Activated CD4-positive, alpha-beta T cell treated with anti-CD3 and anti-CD28 coated beads, Interleukin-2, amount 50 U/mL, for 1 hour (primary cell): ENCODE measurements at regions not wholly inside any gene's neighbourhood (a gene's known extent, or its start where the extent isn't known, plus 50 kb on each side); places are given as distances from the start of the nearest gene placed in this dataset.

Source experiments
- DNase-seq: peaks from one replicate; pipeline ENCODE4 v3.0.0-alpha.2; 2020

- no peak for DNase-seq
These were observed 274.7 kb downstream of the MN1 start for GRCh38 chr22:27526901-27527300.

DNA sequence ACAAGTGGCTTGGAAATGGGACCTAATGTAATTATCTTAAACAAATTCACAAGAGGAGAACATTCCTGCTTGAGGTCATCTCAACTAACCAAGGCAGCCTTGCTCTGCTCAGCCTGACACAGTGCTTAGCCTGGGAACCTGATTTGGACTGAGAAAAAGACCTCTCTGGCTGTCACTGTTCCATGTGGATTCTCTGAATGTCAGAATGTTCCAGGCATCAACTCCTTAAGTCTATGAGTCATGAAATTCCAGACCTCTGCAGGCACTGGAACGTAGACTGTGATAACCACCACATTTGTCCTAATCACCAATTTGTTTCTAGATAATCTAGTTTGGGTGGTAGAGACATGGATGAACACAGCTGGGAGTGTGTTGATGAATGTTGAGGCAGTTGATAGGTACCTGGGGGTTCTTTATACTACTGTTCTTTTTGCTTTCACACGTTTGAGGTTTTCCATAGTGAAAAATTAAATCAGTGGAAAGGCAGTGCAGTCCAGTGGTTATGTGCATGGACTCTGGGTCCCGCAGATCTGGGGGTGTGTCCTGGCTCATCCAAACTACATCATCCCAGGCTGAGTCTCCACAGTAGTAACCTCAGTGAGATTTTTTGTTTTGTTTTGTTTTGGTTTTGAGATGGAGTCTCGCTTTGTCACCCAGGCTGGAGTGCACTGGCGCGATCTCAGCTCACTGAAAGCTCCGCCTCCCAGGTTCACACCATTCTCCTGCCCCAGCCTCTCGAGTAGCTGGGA, 269.6 kb downstream of the MN1 start:
- no peak for DNase-seq

DNA sequence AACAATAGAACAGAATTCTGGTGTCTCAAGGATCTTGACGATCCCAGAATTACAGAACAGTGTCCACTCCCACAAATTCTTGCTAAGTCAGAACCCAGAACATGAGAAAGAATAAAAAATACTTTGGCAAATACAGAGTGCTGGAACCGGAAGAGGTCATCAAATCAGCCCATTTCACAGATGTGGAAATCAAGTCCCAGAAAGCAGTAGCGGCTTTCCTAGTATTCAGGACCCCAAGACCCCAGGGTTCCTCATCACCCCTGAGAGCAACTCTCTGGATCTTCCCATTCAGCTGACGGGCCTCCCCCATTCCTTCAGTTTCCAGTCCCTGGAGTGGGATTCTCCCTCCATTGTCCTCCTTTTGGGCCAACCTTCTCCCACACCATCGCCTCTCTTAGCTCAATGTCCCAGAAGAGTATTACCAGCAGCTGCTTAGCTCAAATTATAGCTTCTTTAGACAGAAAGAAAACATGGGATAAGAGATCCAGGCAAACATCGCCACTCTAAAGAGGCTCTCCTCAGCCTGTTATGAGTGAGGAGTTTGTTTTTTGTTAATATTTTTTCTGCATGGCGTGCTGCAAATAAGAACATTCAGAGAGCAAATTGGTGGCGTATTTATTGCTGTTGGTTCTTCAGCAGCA, 268.3 kb downstream of the MN1 start:
- DNase-seq: no peak

DNA sequence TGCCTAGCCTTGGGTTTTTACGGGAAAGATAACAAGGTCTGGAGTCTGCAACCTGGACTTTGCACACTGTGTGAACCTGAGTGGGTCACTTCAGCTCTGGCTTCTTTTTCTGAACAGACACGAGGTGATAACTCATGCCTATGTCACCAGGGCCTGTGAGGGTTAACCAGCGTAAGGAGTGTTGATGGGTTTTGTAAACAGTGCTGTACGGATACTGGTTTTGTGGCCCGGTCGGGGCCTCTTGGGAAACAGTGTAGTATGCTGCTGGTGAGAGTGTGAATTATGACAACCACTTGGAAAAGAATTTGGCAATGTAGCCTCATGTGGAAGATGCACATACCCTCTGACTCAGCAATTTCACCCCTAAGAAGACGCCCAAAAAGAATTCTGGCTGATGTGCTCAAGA, 266.8 kb downstream of the MN1 start:
- no peak for DNase-seq

GRCh38 chr22:27535452-27535851, 266.1 kb downstream of the MN1 start:
- no peak for DNase-seq

DNA sequence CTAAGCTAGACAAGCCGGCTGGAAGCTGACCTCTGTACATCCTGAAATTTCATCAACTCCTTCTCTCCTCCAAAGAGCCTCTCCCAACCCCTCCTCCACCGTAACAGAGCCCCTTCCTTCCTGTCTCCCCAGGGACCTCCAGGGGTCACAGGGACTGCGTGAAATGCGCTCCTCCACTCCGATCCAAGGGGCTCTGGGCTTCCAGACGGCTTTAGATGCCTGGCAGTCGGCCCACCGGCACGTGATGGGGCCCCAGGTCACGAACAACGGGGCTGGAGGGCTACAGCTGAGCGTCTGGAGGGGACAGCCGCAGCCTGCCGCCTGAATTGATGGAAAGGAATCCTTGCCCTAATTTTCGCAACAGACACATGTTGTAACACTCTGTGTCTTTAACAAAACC, 264.1 kb downstream of the MN1 start:
- DNase-seq: no peak

GRCh38 chr22:27538666-27539065, 262.9 kb downstream of the MN1 start:
- no peak for DNase-seq

- DNase-seq: no peak
These were observed 261.3 kb downstream of the MN1 start for GRCh38 chr22:27540247-27540646.

DNA sequence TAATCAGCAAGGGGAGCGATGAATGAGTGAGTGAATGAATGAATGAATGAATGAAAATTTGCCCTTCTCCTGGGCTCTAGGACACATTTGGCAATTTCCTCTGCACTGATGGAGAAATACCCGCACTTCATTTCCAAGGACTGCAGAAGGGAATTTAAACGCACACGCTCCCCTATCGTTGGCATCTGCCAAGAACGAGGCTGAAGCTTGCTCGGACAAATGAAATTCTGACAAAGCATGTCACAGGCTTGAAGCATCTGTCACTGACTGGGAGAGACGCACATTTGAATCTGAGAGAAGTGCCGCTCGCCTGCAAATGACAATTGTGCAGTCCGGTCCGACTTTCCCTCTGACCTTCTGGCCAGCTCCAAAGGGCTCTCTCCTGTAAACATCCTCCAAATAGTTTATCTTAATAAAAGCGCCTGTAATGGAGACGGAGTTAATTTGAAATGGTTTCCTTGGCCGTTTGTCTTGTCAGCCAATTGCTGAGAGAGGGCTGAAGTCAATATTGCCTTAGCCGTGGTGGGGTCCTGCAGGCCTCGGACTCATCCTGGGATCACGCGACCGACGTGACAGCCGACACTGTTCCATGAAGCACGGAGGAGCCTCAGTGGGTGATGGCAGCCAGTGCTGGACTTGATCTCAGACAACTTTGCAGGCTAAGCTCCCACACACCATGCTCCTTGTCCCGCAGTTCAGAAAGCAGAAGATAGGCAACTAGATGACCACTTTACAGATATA, 260.7 kb downstream of the MN1 start:
- DNase-seq: no peak

GRCh38 chr22:27541836-27542235, 259.7 kb downstream of the MN1 start:
- DNase-seq: no peak

DNA sequence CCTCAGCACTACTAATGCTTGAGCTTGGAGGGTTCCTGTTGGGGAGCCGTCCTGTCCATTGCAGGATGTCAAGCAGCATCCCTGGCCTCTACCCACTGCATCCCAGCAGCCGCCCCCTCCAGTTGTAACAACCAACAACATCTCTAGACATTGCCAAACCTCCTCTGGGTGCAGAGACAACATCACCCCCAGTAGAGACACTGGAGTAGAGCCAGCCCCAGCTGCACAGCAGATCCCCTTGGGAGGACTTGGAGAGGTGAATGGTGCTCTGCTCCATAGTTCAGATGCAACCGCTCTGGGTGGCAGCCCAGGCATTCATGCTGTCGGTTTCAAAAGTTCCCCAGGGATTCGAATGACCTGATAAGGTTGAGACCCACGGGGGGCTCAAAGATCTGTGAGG, 259.0 kb downstream of the MN1 start:
- DNase-seq: no peak

- no peak for DNase-seq
These were observed 258.1 kb downstream of the MN1 start for GRCh38 chr22:27543460-27543859.

DNA sequence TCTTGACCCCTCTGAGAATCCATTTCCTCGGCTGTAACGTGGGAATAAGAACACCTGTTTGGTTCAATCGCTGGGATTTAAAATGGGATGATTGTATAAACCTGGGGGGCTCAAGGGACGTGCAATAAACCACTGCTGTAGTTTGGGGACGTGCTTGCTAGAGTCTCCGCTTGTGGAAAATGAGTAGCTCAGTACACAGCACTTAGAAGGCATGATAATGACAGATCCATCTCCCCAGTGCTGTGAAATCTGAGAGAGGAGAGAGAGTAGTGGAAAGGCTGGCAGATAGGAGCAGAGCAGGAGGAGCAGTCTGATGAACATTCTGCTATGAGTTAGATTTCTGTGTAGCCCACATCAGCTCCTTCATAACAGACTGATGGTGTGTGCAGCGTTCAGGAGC, 256.5 kb downstream of the MN1 start:
- no peak for DNase-seq

GRCh38 chr22:27546157-27546935, 255.2 kb downstream of the MN1 start:
- no peak for DNase-seq

DNA sequence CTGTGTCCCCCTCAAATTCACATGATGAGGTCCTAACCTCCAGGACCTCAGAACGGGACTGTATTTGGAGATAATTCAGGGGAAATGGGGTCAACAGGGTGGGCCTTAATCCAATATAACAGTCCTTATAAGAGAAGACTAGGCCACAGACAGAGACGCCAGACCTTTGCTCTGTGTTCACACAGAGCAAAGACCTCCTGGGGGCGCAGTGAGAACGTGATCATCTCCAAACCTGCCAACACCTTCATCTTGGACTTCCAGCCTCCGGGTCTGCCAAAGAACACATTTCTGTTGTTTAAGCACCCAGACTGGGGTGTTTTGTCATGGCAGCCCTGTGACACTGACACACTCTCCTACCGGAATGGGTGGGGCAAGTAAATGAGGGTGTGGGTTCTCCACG, 250.2 kb downstream of the MN1 start:
- no peak for DNase-seq

GRCh38 chr22:27552176-27552575, 249.4 kb downstream of the MN1 start:
- no peak for DNase-seq

GRCh38 chr22:27552863-27553262, 248.7 kb downstream of the MN1 start:
- DNase-seq: no peak

DNA sequence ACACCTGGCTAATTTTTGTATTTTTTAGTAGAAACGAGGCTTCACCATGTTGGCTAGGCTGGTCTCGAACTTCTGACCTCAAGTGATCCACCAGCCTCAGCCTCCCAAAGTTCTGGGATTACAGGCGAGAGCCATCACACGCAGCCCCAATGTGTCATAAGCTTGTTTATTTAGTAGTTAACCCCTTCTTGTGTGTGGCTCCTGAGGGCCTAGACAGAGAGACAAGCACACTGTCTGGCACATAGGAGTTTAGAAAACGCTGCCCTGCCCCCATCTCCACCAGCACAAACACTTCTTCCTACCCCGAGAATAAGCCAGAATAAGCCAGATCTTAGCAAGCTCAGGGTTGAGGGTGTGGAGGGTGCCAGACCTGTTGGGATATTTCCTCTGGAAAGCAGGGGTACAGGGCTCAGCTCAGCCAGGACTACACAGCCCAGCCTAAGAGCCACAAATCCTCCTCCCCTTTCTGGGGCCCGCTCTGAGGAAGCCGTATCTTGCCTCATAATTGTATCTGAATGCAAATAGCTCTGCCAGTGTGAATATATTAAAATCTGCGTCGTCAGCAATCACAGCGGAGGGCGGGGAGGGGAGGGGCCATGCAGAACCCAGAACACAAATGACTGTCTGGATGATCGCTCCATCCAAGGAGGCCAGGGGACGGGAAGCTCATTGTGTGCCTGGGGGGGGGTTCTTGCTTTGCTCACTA, 247.3 kb downstream of the MN1 start:
- no peak for DNase-seq

- no peak for DNase-seq
These were observed 246.6 kb downstream of the MN1 start for GRCh38 chr22:27554841-27555456.

GRCh38 chr22:27556371-27556770, 245.2 kb downstream of the MN1 start:
- no peak for DNase-seq

DNA sequence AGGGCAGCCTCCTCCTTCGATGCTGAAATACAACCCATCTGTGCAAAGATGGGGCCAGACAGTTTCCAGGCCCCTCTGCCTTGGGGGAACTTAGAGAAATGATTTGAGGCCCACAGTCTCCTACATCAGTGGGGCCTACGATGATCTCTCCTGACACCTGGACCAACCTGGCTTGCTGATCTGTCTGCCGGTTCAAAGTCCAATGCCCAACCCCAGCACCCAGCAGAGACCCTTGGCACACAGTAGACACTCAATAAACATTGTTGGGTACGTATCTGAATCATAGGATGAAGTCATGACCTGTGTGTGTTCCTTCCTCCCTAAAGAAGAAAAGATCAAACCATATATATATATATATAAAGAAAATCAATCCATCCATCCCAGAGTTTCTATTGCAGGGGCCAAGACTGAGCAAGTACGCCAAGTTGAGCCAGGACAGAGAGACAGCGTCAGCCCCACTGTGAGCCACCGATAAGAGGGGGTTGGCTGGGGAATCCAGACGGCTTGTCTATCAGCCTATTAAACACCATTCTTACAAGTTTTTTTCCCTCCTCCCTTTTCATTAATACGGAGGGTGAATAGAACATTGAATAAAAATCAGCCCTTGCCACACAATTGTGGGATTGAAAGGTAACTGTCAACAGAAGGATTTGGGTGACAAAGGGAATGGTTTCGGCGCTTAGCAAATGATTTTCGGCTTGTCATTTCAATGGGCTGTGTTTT, 244.1 kb downstream of the MN1 start:
- DNase-seq: no peak
